ENCODE measurements at regions not wholly inside any gene's neighbourhood (a gene's known extent, or its start where the extent isn't known, plus 50 kb on each side); places are given as distances from the start of the nearest gene placed in this dataset.

- Histone ChIP-seq H3K9me3 (ENCODE audit: low read depth) (no peaks in the 10 kb centered on the region), H3K36me3 (no peaks in the 10 kb centered on the region), H3K4me3 (no peak overlapping the region), H3K27ac (no peak overlapping the region), H3K4me1 (ENCODE audit: low read depth) (no peaks in the 10 kb centered on the region), H3K27me3 (no peaks in the 10 kb centered on the region)
- DNase-seq (ENCODE audit: low read depth in 1 of 2, low spot score in 1 of 2), result peak in 1 of 2 donors; percentile 3
- TF ChIP-seq CTCF (IDR thresholded peaks at IDR 0.05; ENCODE audit: low read depth, low read length), result no peak
Measured at GRCh38 chr5:105956456-105957196, 1714.1 kb downstream of the EFNA5 start.

GRCh38 chr5:105954341-105954740 is 1716.4 kb downstream of the EFNA5 start:
- no peaks in the 10 kb centered on the region for H3K27me3 ChIP-seq
- no peaks in the 10 kb centered on the region for H3K9me3 ChIP-seq (ENCODE audit: low read depth)
- no peak overlapping the region for H3K27ac ChIP-seq
- DNase-seq (ENCODE audit: low read depth in 1 of 2, low spot score in 1 of 2), result no peak
- H3K4me3 ChIP-seq, result no peak overlapping the region
- no peaks in the 10 kb centered on the region for H3K4me1 ChIP-seq (ENCODE audit: low read depth)
- no peaks in the 10 kb centered on the region for H3K36me3 ChIP-seq
- TF ChIP-seq CTCF (IDR thresholded peaks at IDR 0.05; ENCODE audit: low read depth, low read length), result no peak

GRCh38 chr5:105953616-105954015 is 1717.1 kb downstream of the EFNA5 start:
- Histone ChIP-seq H3K4me1 (ENCODE audit: low read depth) (no peaks in the 10 kb centered on the region), H3K27ac (no peak overlapping the region), H3K27me3 (no peaks in the 10 kb centered on the region), H3K36me3 (no peaks in the 10 kb centered on the region), H3K9me3 (ENCODE audit: low read depth) (no peaks in the 10 kb centered on the region), H3K4me3 (no peak overlapping the region)
- no peak for DNase-seq (ENCODE audit: low read depth in 1 of 2, low spot score in 1 of 2)
- no peak for TF ChIP-seq CTCF (IDR thresholded peaks at IDR 0.05; ENCODE audit: low read depth, low read length)

GRCh38 chr5:105952875-105953274 is 1717.9 kb downstream of the EFNA5 start:
- Histone ChIP-seq H3K36me3 (no peaks in the 10 kb centered on the region), H3K27me3 (no peaks in the 10 kb centered on the region), H3K27ac (no peak overlapping the region), H3K4me1 (ENCODE audit: low read depth) (no peaks in the 10 kb centered on the region), H3K4me3 (no peak overlapping the region), H3K9me3 (ENCODE audit: low read depth) (no peaks in the 10 kb centered on the region)
- no peak for TF ChIP-seq CTCF (IDR thresholded peaks at IDR 0.05; ENCODE audit: low read depth, low read length)
- peak in 1 of 2 donors; percentile 49 for DNase-seq (ENCODE audit: low read depth in 1 of 2, low spot score in 1 of 2)

- Histone ChIP-seq H3K27me3 (no peaks in the 10 kb centered on the region), H3K36me3 (no peaks in the 10 kb centered on the region), H3K4me1 (ENCODE audit: low read depth) (no peaks in the 10 kb centered on the region), H3K4me3 (no peak overlapping the region), H3K9me3 (ENCODE audit: low read depth) (no peaks in the 10 kb centered on the region), H3K27ac (no peak overlapping the region)
- TF ChIP-seq CTCF (IDR thresholded peaks at IDR 0.05; ENCODE audit: low read depth, low read length), result no peak
- DNase-seq (ENCODE audit: low read depth in 1 of 2, low spot score in 1 of 2), result no peak
Measured at GRCh38 chr5:105947461-105947860, 1723.3 kb downstream of the EFNA5 start.
